ENCODE measurements at regions not wholly inside any gene's neighbourhood (a gene's known extent, or its start where the extent isn't known, plus 50 kb on each side); places are given as distances from the start of the nearest gene placed in this dataset.

GRCh38 chr1:182149411-182149965 is 88.0 kb upstream of the ZNF648 start (continued):
- no peak for TF ChIP-seq TSHZ1 (CRISPR knock-in tag; IDR thresholded peaks at IDR 0.05)
- no peak for TF ChIP-seq HNRNPL (IDR thresholded peaks at IDR 0.05; ENCODE audit: low read depth, low read length)
- TF ChIP-seq BMI1 (IDR thresholded peaks at IDR 0.05; ENCODE audit: low read length) = peak; percentile 74; the same call in 1 of the 2 replicates
- TF ChIP-seq ZBTB7A (IDR thresholded peaks at IDR 0.05; ENCODE audit: borderline replicate concordance, control insufficient read depth, low read depth, low read length) = no peak
- no peak for TF ChIP-seq SRSF9 (IDR thresholded peaks at IDR 0.05; ENCODE audit: borderline replicate concordance, low read depth, low read length)

- 46% methylated on average over 5 of the region's 5 CpGs for WGBS (ENCODE audit: insufficient coverage, low coverage, missing lambda C conversion rate)
- Histone ChIP-seq H3K9me3 (replicated peaks; ENCODE audit: control insufficient read depth, insufficient read depth, low read depth, low read length) (no peaks in the 10 kb centered on the region), H3K27me3 (ENCODE audit: control insufficient read depth in 2 of 2, insufficient read depth in 2 of 2, low read length in 2 of 2) (no peaks in the 10 kb centered on the region), H3K36me3 (ENCODE audit: control insufficient read depth, insufficient read depth, low read length) (no peaks in the 10 kb centered on the region), H3K9me1 (ENCODE audit: control insufficient read depth, insufficient read depth, low read length) (peaks cover 3% of the 10 kb centered on the region), H3K4me1 (replicated peaks in 1 of 2; ENCODE audit: control insufficient read depth in 2 of 2, insufficient read depth in 2 of 2, low read length in 2 of 2) (peaks cover 12 to 28% of the 10 kb centered on the region in 2 experiments), H4K20me1 (replicated peaks; ENCODE audit: control insufficient read depth, insufficient read depth, low read length) (no peaks in the 10 kb centered on the region), H3K9ac (ENCODE audit: insufficient read depth in 1 of 2, low read depth in 2 of 2, low read length in 2 of 2) (no peak overlapping the region), H3K79me2 (ENCODE audit: control insufficient read depth, insufficient read depth, low read length) (no peaks in the 10 kb centered on the region), H3K27ac (ENCODE audit: extremely low read depth, low read depth, low read length) (no peak overlapping the region), H3K4me3 (no peak overlapping the region), H3K4me2 (ENCODE audit: insufficient read depth, low read length) (no peak overlapping the region), H2AFZ (ENCODE audit: low read depth, low read length) (peak overlapping the region; percentile 7; the same call in 1 of the 2 replicates)
- ATAC-seq = no peak
- intact Hi-C loops (cut with micrococcal nuclease) (no loop called here), in situ Hi-C loops (cut with MboI) (no loop called here)
- FAIRE-seq = no peak
- no TSS peak for BruUV-seq (replicated peaks)
- DNase-seq (ENCODE audit: extremely low read depth in 1 of 4, low spot score in 3 of 4) = no peak
- ChIA-PET POLR2A (interaction anchor here (1.0 to 2.2 kb wide), 5 partner anchors 242 to 249 kb away, joined by 4 to 18 read pairs (median 5); partner anchors contain the start of gene GLUL), CTCF (ENCODE audit: low intra/inter-chr PET ratio) (no interaction called here)
- TF ChIP-seq ADNP (tag; IDR thresholded peaks at IDR 0.05) = no peak
- TF ChIP-seq ZNF57 (CRISPR knock-in tag; IDR thresholded peaks at IDR 0.05) = no peak
- no peak for TF ChIP-seq RBM22 (IDR thresholded peaks at IDR 0.05; ENCODE audit: low read depth, low read length, poor library complexity, severe bottlenecking)
- no peak for TF ChIP-seq ZNF184 (CRISPR knock-in tag; IDR thresholded peaks at IDR 0.05)
- no peak for TF ChIP-seq BACH1 (tag; IDR thresholded peaks at IDR 0.05)
- no peak for TF ChIP-seq PHF8 (IDR thresholded peaks at IDR 0.05; ENCODE audit: borderline replicate concordance, low read length)
- no peak for TF ChIP-seq STAT5A (IDR thresholded peaks at IDR 0.05; ENCODE audit: borderline replicate concordance, low read length)
- no peak for TF ChIP-seq POLR2G (IDR thresholded peaks at IDR 0.05; ENCODE audit: low read depth, low read length)
- no peak for TF ChIP-seq ZNF324 (CRISPR knock-in tag; IDR thresholded peaks at IDR 0.05)
- no peak for TF ChIP-seq SMAD1 (IDR thresholded peaks at IDR 0.05; ENCODE audit: low read depth, low read length, partially characterized antibody)
- TF ChIP-seq SNRNP70 (optimal IDR thresholded peaks at IDR 0.05; ENCODE audit: low read depth, low read length) = no peak
- TF ChIP-seq KLF13 (tag; IDR thresholded peaks at IDR 0.05; ENCODE audit: borderline replicate concordance, low read depth) = no peak
Measured at GRCh38 chr1:182147951-182148350, 86.4 kb upstream of the ZNF648 start.

Measured in K562 (cell line).